ENCODE measurements at regions not wholly inside any gene's neighbourhood (a gene's known extent, or its start where the extent isn't known, plus 50 kb on each side); places are given as distances from the start of the nearest gene placed in this dataset.

GRCh38 chr6:143595251-143596036 lies 82.3 kb upstream of the PHACTR2 start:
- Mint-ChIP-seq H3K27ac (ENCODE audit: unreplicated experiment) (no peak overlapping the region), H3K27me3 (ENCODE audit: low read depth) (no peaks in the 10 kb centered on the region), H3K4me3 (no peak overlapping the region), H3K36me3 (ENCODE audit: low read depth) (no peaks in the 10 kb centered on the region), H3K4me1 (no peaks in the 10 kb centered on the region), H3K9me3 (peaks cover 4% of the 10 kb centered on the region)
- no peak for DNase-seq (ENCODE audit: low read depth, low spot score)
- no peak for TF ChIP-seq CTCF (conservative IDR thresholded peaks at IDR 0.05)

GRCh38 chr6:143594647-143595046 lies 83.1 kb upstream of the PHACTR2 start:
- TF ChIP-seq CTCF (conservative IDR thresholded peaks at IDR 0.05): no peak
- Mint-ChIP-seq H3K4me3 (no peak overlapping the region), H3K36me3 (ENCODE audit: low read depth) (no peaks in the 10 kb centered on the region), H3K4me1 (no peaks in the 10 kb centered on the region), H3K27ac (ENCODE audit: unreplicated experiment) (no peak overlapping the region), H3K27me3 (ENCODE audit: low read depth) (no peaks in the 10 kb centered on the region), H3K9me3 (peaks cover 4% of the 10 kb centered on the region)
- no peak for DNase-seq (ENCODE audit: low read depth, low spot score)

GRCh38 chr6:143592335-143592734 lies 80.8 kb upstream of the FUCA2 start:
- no peak for DNase-seq (ENCODE audit: low read depth, low spot score)
- Mint-ChIP-seq H3K27ac (ENCODE audit: unreplicated experiment) (no peak overlapping the region), H3K36me3 (ENCODE audit: low read depth) (no peaks in the 10 kb centered on the region), H3K9me3 (peaks cover 7% of the 10 kb centered on the region), H3K4me1 (no peaks in the 10 kb centered on the region), H3K4me3 (no peak overlapping the region), H3K27me3 (ENCODE audit: low read depth) (no peaks in the 10 kb centered on the region)
- peak; percentile 53 for TF ChIP-seq CTCF (conservative IDR thresholded peaks at IDR 0.05)

GRCh38 chr6:143591441-143591840 lies 79.9 kb upstream of the FUCA2 start:
- no peaks in the 10 kb centered on the region for H3K36me3 Mint-ChIP-seq (ENCODE audit: low read depth)
- peaks cover 7% of the 10 kb centered on the region for H3K9me3 Mint-ChIP-seq

GRCh38 chr6:143589162-143589561 lies 77.6 kb upstream of the FUCA2 start:
- Mint-ChIP-seq H3K4me1 (no peaks in the 10 kb centered on the region), H3K27me3 (ENCODE audit: low read depth) (no peaks in the 10 kb centered on the region), H3K36me3 (ENCODE audit: low read depth) (no peaks in the 10 kb centered on the region), H3K27ac (ENCODE audit: unreplicated experiment) (no peak overlapping the region), H3K4me3 (no peak overlapping the region), H3K9me3 (peaks cover 7% of the 10 kb centered on the region)
- no peak for TF ChIP-seq CTCF (conservative IDR thresholded peaks at IDR 0.05)
- no peak for DNase-seq (ENCODE audit: low read depth, low spot score)

More at GRCh38 chr6:143591441-143591840, 79.9 kb upstream of the FUCA2 start:
- Mint-ChIP-seq H3K27ac (ENCODE audit: unreplicated experiment) (no peak overlapping the region), H3K4me1 (no peaks in the 10 kb centered on the region), H3K27me3 (ENCODE audit: low read depth) (no peaks in the 10 kb centered on the region), H3K4me3 (no peak overlapping the region)
- no peak for TF ChIP-seq CTCF (conservative IDR thresholded peaks at IDR 0.05)
- DNase-seq (ENCODE audit: low read depth, low spot score): no peak

Data from neural crest cell (in vitro differentiated cells).